Adrenal gland (tissue), 5 donors: ENCODE measurements at regions not wholly inside any gene's neighbourhood (a gene's known extent, or its start where the extent isn't known, plus 50 kb on each side); places are given as distances from the start of the nearest gene placed in this dataset.

Experiments used
- POLR2A ChIP-seq, 2 donors: fragments of 450-650 bp; IDR thresholded peaks; one replicate each; pipeline ENCODE4 v1.6.1; 2017; ENCODE audit warnings: antibody characterized with exemption in 2 of 2, mild to moderate bottlenecking in 2 of 2, moderate library complexity in 1 of 2
- TF ChIP-seq, protein P1 (sequence below), 6 experiments: fragments of 450-650 bp in 4 of 6; fragments of 200-600 bp in 2 of 6; sonication (generic) in 1 of 6; IDR thresholded peaks; 1 replicate in 5 of 6; 2 replicates in 1 of 6; pipeline versions ENCODE4 v1.5.1 to v1.8.0; 2016 to 2021; ENCODE audit warnings: antibody characterized with exemption in 6 of 6, mild to moderate bottlenecking in 2 of 6, moderate library complexity in 1 of 6
- donor health status: DM: no; HTN: no; CAD: no.

DNA sequence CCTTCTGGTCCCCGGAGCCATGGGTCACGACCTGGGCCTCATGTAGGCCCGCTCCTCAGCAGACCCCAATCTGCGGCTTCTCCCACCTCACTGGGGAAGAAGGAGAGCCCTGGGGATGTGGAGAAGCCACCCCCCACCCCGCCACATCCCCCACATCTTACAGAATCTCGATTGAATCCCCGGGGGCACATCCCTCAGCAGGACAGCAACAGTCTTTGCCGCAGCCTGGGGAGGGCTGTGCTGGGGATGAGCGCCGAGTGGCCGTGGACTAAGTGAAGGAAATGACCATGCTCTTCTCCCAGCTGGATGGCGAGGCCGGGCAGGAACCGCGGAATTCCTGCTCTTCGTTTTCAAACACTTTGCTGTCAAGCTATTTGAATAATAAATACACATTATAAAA lies 169.0 kb upstream of the RTL1 start:
- TF ChIP-seq, protein P1, sequence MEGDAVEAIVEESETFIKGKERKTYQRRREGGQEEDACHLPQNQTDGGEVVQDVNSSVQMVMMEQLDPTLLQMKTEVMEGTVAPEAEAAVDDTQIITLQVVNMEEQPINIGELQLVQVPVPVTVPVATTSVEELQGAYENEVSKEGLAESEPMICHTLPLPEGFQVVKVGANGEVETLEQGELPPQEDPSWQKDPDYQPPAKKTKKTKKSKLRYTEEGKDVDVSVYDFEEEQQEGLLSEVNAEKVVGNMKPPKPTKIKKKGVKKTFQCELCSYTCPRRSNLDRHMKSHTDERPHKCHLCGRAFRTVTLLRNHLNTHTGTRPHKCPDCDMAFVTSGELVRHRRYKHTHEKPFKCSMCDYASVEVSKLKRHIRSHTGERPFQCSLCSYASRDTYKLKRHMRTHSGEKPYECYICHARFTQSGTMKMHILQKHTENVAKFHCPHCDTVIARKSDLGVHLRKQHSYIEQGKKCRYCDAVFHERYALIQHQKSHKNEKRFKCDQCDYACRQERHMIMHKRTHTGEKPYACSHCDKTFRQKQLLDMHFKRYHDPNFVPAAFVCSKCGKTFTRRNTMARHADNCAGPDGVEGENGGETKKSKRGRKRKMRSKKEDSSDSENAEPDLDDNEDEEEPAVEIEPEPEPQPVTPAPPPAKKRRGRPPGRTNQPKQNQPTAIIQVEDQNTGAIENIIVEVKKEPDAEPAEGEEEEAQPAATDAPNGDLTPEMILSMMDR (IDR thresholded peaks at IDR 0.05): no peak
- no peak for TF ChIP-seq POLR2A (IDR thresholded peaks at IDR 0.05)
